H1 (cell line): ENCODE measurements at regions not wholly inside any gene's neighbourhood (a gene's known extent, or its start where the extent isn't known, plus 50 kb on each side); places are given as distances from the start of the nearest gene placed in this dataset.

Source experiments
- CTBP2 ChIP-seq: IDR thresholded peaks from 2 replicates; pipeline ENCODE4 v1.7.0; 2011; ENCODE audit warnings: borderline replicate concordance, mild to moderate bottlenecking, moderate library complexity, mixed read lengths, low read length; ENCODE audit not compliant: insufficient read depth, insufficient read length
- KDM5A ChIP-seq: fragments of 200-600 bp; IDR thresholded peaks from 2 replicates; pipeline ENCODE4 v1.7.1; 2012; ENCODE audit warnings: mild to moderate bottlenecking, low read length, inconsistent platforms, mixed read lengths

DNA sequence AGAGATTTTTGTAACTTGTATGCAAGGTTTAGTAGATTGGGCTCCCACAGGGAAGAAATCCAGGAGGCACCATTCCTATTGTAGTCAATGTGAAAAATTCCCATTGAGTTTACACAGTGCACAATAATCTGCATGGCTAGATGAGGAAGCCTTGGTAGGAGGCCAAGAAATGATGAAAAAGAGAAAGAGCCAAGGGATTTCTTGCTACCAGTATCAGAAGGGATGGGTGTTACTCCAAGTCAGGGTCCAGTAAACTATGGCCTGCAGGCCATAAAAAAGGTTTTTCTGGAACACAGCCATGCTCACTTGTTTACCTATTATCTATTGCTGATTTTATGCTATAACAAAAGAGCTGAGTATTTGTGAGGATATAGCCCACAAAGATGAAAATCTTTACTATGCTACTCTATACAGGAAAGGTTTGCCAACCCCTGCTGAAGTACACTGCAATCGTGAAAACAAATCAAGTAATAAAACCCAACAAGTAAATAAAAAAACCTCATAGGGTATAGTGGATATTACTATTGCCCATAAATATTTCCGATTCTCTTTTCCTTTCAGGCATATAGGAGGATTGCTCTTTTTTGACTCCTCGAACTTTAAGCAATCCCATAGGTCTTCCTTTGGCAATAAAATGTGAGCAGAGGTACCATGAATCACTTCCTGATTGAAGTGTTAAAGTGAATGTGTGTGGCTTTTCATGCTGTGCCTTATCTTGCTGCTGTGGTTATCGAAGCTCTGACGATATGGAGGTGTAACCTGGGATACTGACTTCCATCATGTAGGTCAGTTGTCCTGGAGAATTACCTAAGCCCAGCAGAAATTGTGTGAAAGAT is 256.3 kb upstream of the MAGI2 start (continued):
- TF ChIP-seq CTBP2 (no peak), KDM5A (no peak)
